ENCODE measurements at regions not wholly inside any gene's neighbourhood (a gene's known extent, or its start where the extent isn't known, plus 50 kb on each side); places are given as distances from the start of the nearest gene placed in this dataset.

DNA sequence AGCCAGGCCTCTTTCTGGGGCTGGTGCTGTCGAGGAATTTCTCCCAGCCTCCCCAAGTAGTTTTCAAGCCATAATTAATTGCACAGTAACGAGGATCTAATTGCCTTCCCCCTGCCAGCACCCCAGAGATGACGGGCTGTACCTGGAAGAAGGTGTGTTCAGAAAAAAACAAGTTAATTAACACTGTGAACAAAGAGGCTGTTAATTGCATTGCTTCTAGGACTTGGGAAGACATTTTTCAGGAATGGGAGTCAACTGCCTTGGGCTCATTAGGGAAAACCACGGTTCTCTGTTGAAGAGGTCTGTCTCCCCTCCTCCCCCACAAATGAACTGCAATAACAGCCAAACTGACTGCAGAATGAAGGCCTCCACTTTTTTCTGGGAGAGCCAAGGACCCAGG is 176.7 kb downstream of the CCT6B start:
- intact Hi-C loops (cut with DNase I), result no loop called here
- no peaks in the 10 kb centered on the region for H3K27me3 ChIP-seq
- H3K9me3 ChIP-seq, result no peaks in the 10 kb centered on the region
- H3K4me1 ChIP-seq, result no peaks in the 10 kb centered on the region
- H3K4me3 ChIP-seq, result no peak overlapping the region
- no peaks in the 10 kb centered on the region for H3K36me3 ChIP-seq
- no peak for TF ChIP-seq POLR2A (IDR thresholded peaks at IDR 0.05)
- TF ChIP-seq, protein P1, sequence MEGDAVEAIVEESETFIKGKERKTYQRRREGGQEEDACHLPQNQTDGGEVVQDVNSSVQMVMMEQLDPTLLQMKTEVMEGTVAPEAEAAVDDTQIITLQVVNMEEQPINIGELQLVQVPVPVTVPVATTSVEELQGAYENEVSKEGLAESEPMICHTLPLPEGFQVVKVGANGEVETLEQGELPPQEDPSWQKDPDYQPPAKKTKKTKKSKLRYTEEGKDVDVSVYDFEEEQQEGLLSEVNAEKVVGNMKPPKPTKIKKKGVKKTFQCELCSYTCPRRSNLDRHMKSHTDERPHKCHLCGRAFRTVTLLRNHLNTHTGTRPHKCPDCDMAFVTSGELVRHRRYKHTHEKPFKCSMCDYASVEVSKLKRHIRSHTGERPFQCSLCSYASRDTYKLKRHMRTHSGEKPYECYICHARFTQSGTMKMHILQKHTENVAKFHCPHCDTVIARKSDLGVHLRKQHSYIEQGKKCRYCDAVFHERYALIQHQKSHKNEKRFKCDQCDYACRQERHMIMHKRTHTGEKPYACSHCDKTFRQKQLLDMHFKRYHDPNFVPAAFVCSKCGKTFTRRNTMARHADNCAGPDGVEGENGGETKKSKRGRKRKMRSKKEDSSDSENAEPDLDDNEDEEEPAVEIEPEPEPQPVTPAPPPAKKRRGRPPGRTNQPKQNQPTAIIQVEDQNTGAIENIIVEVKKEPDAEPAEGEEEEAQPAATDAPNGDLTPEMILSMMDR (IDR thresholded peaks at IDR 0.05), result no peak
- no peak overlapping the region for H3K27ac ChIP-seq
- no peak for DNase-seq (ENCODE audit: extremely low spot score in 2 of 2)

DNA sequence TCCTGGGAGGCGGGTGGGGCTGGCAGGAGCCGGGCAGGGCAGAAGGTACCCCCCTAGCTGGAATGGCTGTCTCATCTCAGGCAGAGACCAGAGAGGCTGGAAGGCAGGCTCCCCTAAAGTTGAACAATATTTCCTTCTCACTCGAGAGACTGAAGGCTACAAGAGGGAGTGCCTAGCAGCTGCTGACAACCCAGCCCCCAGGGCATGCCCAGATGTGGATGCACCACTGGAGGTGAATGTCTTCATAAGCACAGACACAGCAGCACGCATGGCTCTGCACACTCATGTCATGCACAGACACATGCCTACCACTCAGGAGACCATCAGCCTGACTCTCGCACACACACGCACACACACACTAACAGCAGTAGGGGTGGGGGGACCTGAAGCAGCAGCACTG is 179.0 kb downstream of the CCT6B start:
- H3K36me3 ChIP-seq, result no peaks in the 10 kb centered on the region
- no peaks in the 10 kb centered on the region for H3K9me3 ChIP-seq
- TF ChIP-seq POLR2AphosphoS5 (IDR thresholded peaks at IDR 0.05; ENCODE audit: insufficient read depth in 1 of 2, low read depth in 1 of 2), result no peak
- TF ChIP-seq, protein P1 (IDR thresholded peaks at IDR 0.05), result no peak
- TF ChIP-seq POLR2A (IDR thresholded peaks at IDR 0.05), result no peak
- no peak overlapping the region for H3K4me3 ChIP-seq
- H3K27ac ChIP-seq, result no peak overlapping the region
- no peaks in the 10 kb centered on the region for H3K27me3 ChIP-seq
- intact Hi-C loops (cut with DNase I), result no loop called here
- no peak for DNase-seq (ENCODE audit: extremely low spot score in 2 of 2)
- H3K4me1 ChIP-seq, result no peaks in the 10 kb centered on the region

DNA sequence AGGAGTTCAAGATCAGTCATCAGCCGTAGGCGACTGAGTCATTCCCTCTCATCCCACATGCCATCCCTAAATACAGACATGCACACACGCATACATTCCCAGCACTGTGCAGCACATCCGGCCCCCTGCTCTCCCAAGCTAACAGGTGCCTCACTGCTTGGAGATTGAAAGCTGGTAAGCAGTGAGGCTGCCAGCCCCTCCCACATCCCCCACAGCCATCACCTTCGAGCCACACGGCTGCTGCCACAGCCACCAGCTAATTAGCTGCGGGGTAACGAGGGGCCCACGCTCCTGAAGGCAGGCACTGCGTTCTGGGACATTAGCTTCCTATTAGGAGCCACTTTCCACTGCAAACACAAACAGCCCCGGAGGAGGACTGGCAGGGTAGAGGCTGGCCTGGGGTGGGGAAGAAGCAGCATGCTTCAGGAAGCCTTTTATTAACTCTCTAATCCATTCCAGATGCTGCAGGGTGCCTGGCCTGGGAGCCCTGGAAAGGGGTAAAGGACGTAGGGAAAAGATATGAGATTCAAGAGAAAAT is 179.6 kb downstream of the CCT6B start:
- Histone ChIP-seq H3K36me3 (no peaks in the 10 kb centered on the region), H3K4me3 (no peak overlapping the region), H3K27ac (no peak overlapping the region), H3K9me3 (no peaks in the 10 kb centered on the region), H3K4me1 (no peaks in the 10 kb centered on the region), H3K27me3 (no peaks in the 10 kb centered on the region)
- intact Hi-C loops (cut with DNase I), result no loop called here
- DNase-seq (ENCODE audit: extremely low spot score in 2 of 2), result no peak
- TF ChIP-seq POLR2A (IDR thresholded peaks at IDR 0.05), result no peak
- no peak for TF ChIP-seq POLR2AphosphoS5 (IDR thresholded peaks at IDR 0.05; ENCODE audit: insufficient read depth in 1 of 2, low read depth in 1 of 2)
- TF ChIP-seq, protein P1 (IDR thresholded peaks at IDR 0.05), result no peak

DNA sequence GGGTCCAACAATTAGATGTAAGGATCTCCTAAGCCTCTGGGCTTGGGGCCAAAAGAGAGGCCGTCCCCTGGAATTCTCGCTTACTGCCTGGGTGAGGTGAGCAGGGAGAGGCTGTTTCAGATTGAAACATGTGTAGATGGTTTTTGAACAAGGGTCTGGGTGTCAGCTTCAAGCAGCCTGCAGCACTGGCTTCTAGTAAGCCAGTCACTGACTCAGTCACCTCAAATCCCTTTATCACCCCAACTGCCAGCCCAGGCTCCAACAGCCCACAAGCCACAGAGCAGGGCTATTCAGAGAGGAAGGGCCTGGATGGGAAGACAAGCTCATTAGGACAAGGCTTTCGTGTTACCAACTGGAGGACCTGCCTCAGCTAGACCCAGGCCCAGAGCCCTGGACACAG is 180.2 kb downstream of the CCT6B start:
- Histone ChIP-seq H3K27me3 (no peaks in the 10 kb centered on the region), H3K27ac (no peak overlapping the region), H3K9me3 (no peaks in the 10 kb centered on the region), H3K4me1 (no peaks in the 10 kb centered on the region), H3K4me3 (no peak overlapping the region), H3K36me3 (no peaks in the 10 kb centered on the region)
- intact Hi-C loops (cut with DNase I), result no loop called here
- TF ChIP-seq, protein P1 (IDR thresholded peaks at IDR 0.05), result no peak
- TF ChIP-seq POLR2AphosphoS5 (IDR thresholded peaks at IDR 0.05; ENCODE audit: insufficient read depth in 1 of 2, low read depth in 1 of 2), result no peak
- TF ChIP-seq POLR2A (IDR thresholded peaks at IDR 0.05), result no peak
- DNase-seq (ENCODE audit: extremely low spot score in 2 of 2), result no peak

DNA sequence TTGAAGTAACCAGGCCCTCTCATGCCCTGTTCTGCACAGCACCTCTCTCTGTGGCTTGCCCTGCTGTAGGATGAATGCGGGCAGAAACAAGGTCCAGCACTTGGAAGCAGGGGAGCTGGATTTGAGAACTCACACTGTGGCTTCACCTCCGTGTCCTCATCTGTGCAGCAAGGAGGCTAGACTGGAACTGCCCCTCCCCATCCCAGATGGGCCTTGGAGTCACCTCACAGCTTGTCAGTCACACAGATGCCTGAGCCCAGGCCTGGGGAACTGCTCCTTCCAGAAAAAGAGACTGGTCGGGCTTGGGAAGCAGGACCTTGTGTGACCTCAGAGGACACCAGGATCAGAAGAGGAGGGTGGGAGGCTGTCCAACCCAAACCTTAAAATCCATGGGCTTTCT is 180.8 kb downstream of the CCT6B start:
- no peaks in the 10 kb centered on the region for H3K4me1 ChIP-seq
- intact Hi-C loops (cut with DNase I), result no loop called here

More for the DNA sequence above, 180.8 kb downstream of the CCT6B start:
- no peak for DNase-seq (ENCODE audit: extremely low spot score in 2 of 2)
- no peak for TF ChIP-seq POLR2AphosphoS5 (IDR thresholded peaks at IDR 0.05; ENCODE audit: insufficient read depth in 1 of 2, low read depth in 1 of 2)
- TF ChIP-seq, protein P1 (IDR thresholded peaks at IDR 0.05), result no peak
- TF ChIP-seq POLR2A (IDR thresholded peaks at IDR 0.05), result no peak
- Histone ChIP-seq H3K4me3 (no peak overlapping the region), H3K9me3 (no peaks in the 10 kb centered on the region), H3K36me3 (no peaks in the 10 kb centered on the region), H3K27ac (no peak overlapping the region), H3K27me3 (no peaks in the 10 kb centered on the region)

Measured in vagina (tissue), 2 donors.